A549 (cell line): ENCODE measurements at regions not wholly inside any gene's neighbourhood (a gene's known extent, or its start where the extent isn't known, plus 50 kb on each side); places are given as distances from the start of the nearest gene placed in this dataset.

Experiments used
- CBX8 ChIP-seq: fragments of 200-600 bp; sonication (generic); IDR thresholded peaks from 2 replicates; pipeline ENCODE4 v1.6.1; 2016
- CEBPB ChIP-seq, 2 experiments: fragments of >200 bp in 1 of 2; sonication (Bioruptor Twin) in 1 of 2; formaldehyde crosslinking in 1 of 2; IDR thresholded peaks; 2 replicates each; pipeline ENCODE4 v1.6.1; 2012 to 2016
- CTCF ChIP-seq: fragments of >200 bp; sonication (Bioruptor Twin); formaldehyde crosslinking; IDR thresholded peaks from 3 replicates; pipeline ENCODE4 v1.5.1; 2016
- EP300 ChIP-seq, 2 experiments: fragments of >200 bp; sonication (Bioruptor Twin); formaldehyde crosslinking; IDR thresholded peaks; 2 replicates in 1 of 2; 3 replicates in 1 of 2; pipeline ENCODE4 v1.6.1; 2016 to 2017
- ESRRA ChIP-seq: fragments of 150-350 bp; IDR thresholded peaks from 2 replicates; pipeline ENCODE4 v1.6.1; 2014; ENCODE audit warnings: mild to moderate bottlenecking, low read length, borderline replicate concordance
- HOXA7 ChIP-seq: fragments of 250-450 bp; sonication (Bioruptor Pico); IDR thresholded peaks from 2 replicates; pipeline ENCODE4 v1.5.0; 2020; ENCODE audit warnings: mild to moderate bottlenecking, moderate library complexity
- MAFK ChIP-seq: fragments of 450-650 bp; IDR thresholded peaks from 2 replicates; pipeline ENCODE4 v1.6.1; 2014; ENCODE audit not compliant: partially characterized antibody
- NFE2L2 ChIP-seq: fragments of 150-350 bp; conservative IDR thresholded peaks from 2 replicates; pipeline ENCODE4 v1.6.1; 2014; ENCODE audit warnings: low read length
- NR3C1 ChIP-seq: fragments of >200 bp; sonication (Bioruptor Twin); formaldehyde crosslinking; IDR thresholded peaks from 3 replicates; pipeline ENCODE4 v1.6.1; 2017
- POLR2A ChIP-seq: IDR thresholded peaks from 2 replicates; pipeline ENCODE4 v1.6.1; 2012; ENCODE audit warnings: mild to moderate bottlenecking, low read length

GRCh38 chr5:164518067-164518740, 1012.8 kb downstream of the MAT2B start:
- TF ChIP-seq HOXA7 (CRISPR knock-in tag) (no peak), MAFK (no peak), POLR2A (no peak), CTCF (no peak), EP300 (IDR thresholded peaks at IDR 0.05) (no peak), NR3C1 (no peak), CBX8 (no peak), CEBPB (IDR thresholded peaks at IDR 0.05) (no peak), NFE2L2 (no peak), ESRRA (no peak)
